ENCODE measurements at regions not wholly inside any gene's neighbourhood (a gene's known extent, or its start where the extent isn't known, plus 50 kb on each side); places are given as distances from the start of the nearest gene placed in this dataset.
"Not testable (repeated sequence)": the region's sequence is repeated elsewhere in the genome, so short reads cannot be mapped to it uniquely, and the experiment has no call there.

- no peak for DNase-seq (ENCODE audit: low read depth in 2 of 2)
Measured at GRCh38 chr2:83879127-83879526, 580.0 kb downstream of the SUCLG1 start.

GRCh38 chr2:83877261-83877660, 581.8 kb downstream of the SUCLG1 start:
- not testable (repeated sequence) for DNase-seq (ENCODE audit: low read depth in 2 of 2)

- no peak for DNase-seq (ENCODE audit: low read depth in 2 of 2)
Measured at GRCh38 chr2:83874712-83875430, 584.2 kb downstream of the SUCLG1 start.

- no peak for DNase-seq (ENCODE audit: low read depth in 2 of 2)
Measured at GRCh38 chr2:83874066-83874465, 585.0 kb downstream of the SUCLG1 start.

- no peak for DNase-seq (ENCODE audit: low read depth in 2 of 2)
Measured at GRCh38 chr2:83873110-83873509, 586.0 kb downstream of the SUCLG1 start.

- DNase-seq (ENCODE audit: low read depth in 2 of 2), result no peak
Measured at GRCh38 chr2:83866211-83866610, 592.9 kb downstream of the SUCLG1 start.

- no peak for DNase-seq (ENCODE audit: low read depth in 2 of 2)
Measured at GRCh38 chr2:83862600-83862999, 596.5 kb downstream of the SUCLG1 start.

GRCh38 chr2:83860320-83860719, 598.8 kb downstream of the SUCLG1 start:
- no peak for DNase-seq (ENCODE audit: low read depth in 2 of 2)

- DNase-seq (ENCODE audit: low read depth in 2 of 2), result no peak
Measured at GRCh38 chr2:83859553-83859952, 599.5 kb downstream of the SUCLG1 start.

GRCh38 chr2:83851066-83851465, 608.0 kb downstream of the SUCLG1 start:
- no peak for DNase-seq (ENCODE audit: low read depth in 2 of 2)

GRCh38 chr2:83850071-83850725, 608.9 kb downstream of the SUCLG1 start:
- DNase-seq (ENCODE audit: low read depth in 2 of 2), result peak; percentile 16 to 21

GRCh38 chr2:83844490-83844889, 614.6 kb downstream of the SUCLG1 start:
- no peak for DNase-seq (ENCODE audit: low read depth in 2 of 2)

- no peak for DNase-seq (ENCODE audit: low read depth in 2 of 2)
Measured at GRCh38 chr2:83842421-83842820, 616.7 kb downstream of the SUCLG1 start.

- no peak for DNase-seq (ENCODE audit: low read depth in 2 of 2)
Measured at GRCh38 chr2:83837823-83838222, 621.3 kb downstream of the SUCLG1 start.

- no peak for DNase-seq (ENCODE audit: low read depth in 2 of 2)
Measured at GRCh38 chr2:83827618-83828017, 631.5 kb downstream of the SUCLG1 start.

- no peak for DNase-seq (ENCODE audit: low read depth in 2 of 2)
Measured at GRCh38 chr2:83826577-83826976, 632.5 kb downstream of the SUCLG1 start.

- DNase-seq (ENCODE audit: low read depth in 2 of 2), result no peak
Measured at GRCh38 chr2:83823229-83823628, 635.9 kb downstream of the SUCLG1 start.

- peak; percentile 2 to 7 for DNase-seq (ENCODE audit: low read depth in 2 of 2)
Measured at GRCh38 chr2:83817511-83817910, 641.6 kb downstream of the SUCLG1 start.

- no peak for DNase-seq (ENCODE audit: low read depth in 2 of 2)
Measured at GRCh38 chr2:83808878-83809277, 650.2 kb downstream of the SUCLG1 start.

GRCh38 chr2:83802604-83803003, 656.5 kb downstream of the SUCLG1 start:
- DNase-seq (ENCODE audit: low read depth in 2 of 2), result no peak

- no peak for DNase-seq (ENCODE audit: low read depth in 2 of 2)
Measured at GRCh38 chr2:83795777-83796176, 663.3 kb downstream of the SUCLG1 start.

GRCh38 chr2:83790467-83790866, 668.6 kb downstream of the SUCLG1 start:
- not testable (repeated sequence) for DNase-seq (ENCODE audit: low read depth in 2 of 2)

GRCh38 chr2:83789674-83790073, 669.4 kb downstream of the SUCLG1 start:
- DNase-seq (ENCODE audit: low read depth in 2 of 2), result not testable (repeated sequence)
